ENCODE measurements at regions not wholly inside any gene's neighbourhood (a gene's known extent, or its start where the extent isn't known, plus 50 kb on each side); places are given as distances from the start of the nearest gene placed in this dataset.

- Histone ChIP-seq H3K4me1 (ENCODE audit: control insufficient read depth, extremely low read depth, insufficient read depth, low read length) (no peaks in the 10 kb centered on the region), H2AFZ (ENCODE audit: low read depth, low read length) (no peak overlapping the region), H3K4me2 (ENCODE audit: insufficient read depth, low read length) (no peak overlapping the region), H4K20me1 (replicated peaks; ENCODE audit: control insufficient read depth, extremely low read depth, insufficient read depth, low read length) (no peaks in the 10 kb centered on the region), H3K36me3 (ENCODE audit: control insufficient read depth in 2 of 2, extremely low read depth in 1 of 2, insufficient read depth in 2 of 2, low read length in 2 of 2) (no peaks in the 10 kb centered on the region), H3K9ac (replicated peaks; ENCODE audit: extremely low read depth, insufficient read depth, low read length) (no peak overlapping the region), H3K79me2 (ENCODE audit: control insufficient read depth, insufficient read depth, low read length) (no peaks in the 10 kb centered on the region), H3K27ac (ENCODE audit: insufficient read depth, low read depth, low read length) (no peak overlapping the region), H3K9me3 (replicated peaks; ENCODE audit: control insufficient read depth, insufficient read depth, low read length) (no peaks in the 10 kb centered on the region), H3K9me1 (replicated peaks; ENCODE audit: control insufficient read depth, extremely low read depth, insufficient read depth, low read length) (no peaks in the 10 kb centered on the region), H3K4me3 (replicated peaks in 1 of 3; ENCODE audit: insufficient read depth in 1 of 3, low read depth in 1 of 3, low read length in 3 of 3) (no peak overlapping the region), H3K27me3 (ENCODE audit: control insufficient read depth in 2 of 2, insufficient read depth in 2 of 2, low read length in 2 of 2) (no peaks in the 10 kb centered on the region)
- DNase-seq (ENCODE audit: low read depth, low spot score), result no peak
- intact Hi-C loops (cut with micrococcal nuclease), result no loop called here
- no TSS peak for BruUV-seq (replicated peaks)
- CTCF ChIA-PET, result interaction anchor here (2.3 kb wide), 1 partner anchor 10 kb away, joined by 8 read pairs; no protein-coding TSS in a partner anchor
- no peak for FAIRE-seq
- dilution Hi-C loops (cut with MboI; ENCODE audit: extremely low pct_ligation_motif_present, low sequenced_read_pairs), result no loop called here
- TF ChIP-seq MAX (IDR thresholded peaks at IDR 0.05; ENCODE audit: insufficient read depth, insufficient read length) (no peak), CTCF (IDR thresholded peaks at IDR 0.05; ENCODE audit: extremely low read depth in 1 of 2, insufficient read depth in 1 of 2, low read depth in 1 of 2, low read length in 2 of 2) (no peak), MYC (IDR thresholded peaks at IDR 0.05; ENCODE audit: low read depth, low read length) (no peak), FOS (IDR thresholded peaks at IDR 0.05; ENCODE audit: borderline replicate concordance, insufficient read depth, low read length) (no peak), JUN (IDR thresholded peaks at IDR 0.05; ENCODE audit: borderline replicate concordance, insufficient read depth, insufficient read length, low read depth) (no peak), POLR2AphosphoS5 (IDR thresholded peaks at IDR 0.05; ENCODE audit: insufficient read depth, low read depth, low read length) (no peak), POLR2A (IDR thresholded peaks at IDR 0.05; ENCODE audit: low read depth, low read length) (no peak), GATA2 (IDR thresholded peaks at IDR 0.05; ENCODE audit: insufficient read depth, insufficient read length, low read depth, low read length) (no peak), EZH2 (IDR thresholded peaks at IDR 0.05; ENCODE audit: borderline replicate concordance, low read depth, low read length, severe bottlenecking) (no peak)
- POLR2A ChIA-PET, result no interaction called here
Measured at GRCh38 chr4:156568041-156568440, 403.6 kb downstream of the PDGFC start.

Data from endothelial cell of umbilical vein (primary cell).